Stimulated activated CD4-positive, alpha-beta T cell treated with anti-CD3 and anti-CD28 coated beads, Interleukin-1b, Interleukin-23, amount 100 ng/mL, for 48 hours (primary cell): ENCODE measurements at regions not wholly inside any gene's neighbourhood (a gene's known extent, or its start where the extent isn't known, plus 50 kb on each side); places are given as distances from the start of the nearest gene placed in this dataset.
"Not testable (repeated sequence)": the region's sequence is repeated elsewhere in the genome, so short reads cannot be mapped to it uniquely, and the experiment has no call there.

Experiments used
- DNase-seq: peaks from one replicate; pipeline ENCODE4 v3.0.0-alpha.2; 2020

- no peak for DNase-seq
These were observed 430.1 kb upstream of the MEF2C start for GRCh38 chr5:89313044-89313443.

DNA sequence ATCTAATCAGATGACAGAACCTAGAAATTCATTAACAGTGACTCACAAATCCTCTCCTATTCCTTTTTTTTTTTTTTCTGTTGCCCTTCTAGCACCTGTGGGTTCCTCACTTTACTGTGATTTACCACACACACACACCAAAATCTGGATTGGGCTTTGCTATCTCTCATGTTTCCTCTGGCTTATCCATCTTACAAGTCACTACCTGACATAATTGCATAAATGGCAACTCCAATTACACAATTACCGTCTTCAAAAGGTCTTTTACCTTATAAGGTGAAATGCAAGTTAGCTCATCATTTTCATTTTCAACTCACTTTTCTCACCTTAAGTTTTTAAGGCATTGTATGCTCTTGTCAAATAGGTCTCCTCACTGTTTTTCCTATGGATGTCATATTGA lies 426.3 kb upstream of the MEF2C start:
- DNase-seq = no peak

GRCh38 chr5:89308606-89309040 lies 425.6 kb upstream of the MEF2C start:
- no peak for DNase-seq

DNA sequence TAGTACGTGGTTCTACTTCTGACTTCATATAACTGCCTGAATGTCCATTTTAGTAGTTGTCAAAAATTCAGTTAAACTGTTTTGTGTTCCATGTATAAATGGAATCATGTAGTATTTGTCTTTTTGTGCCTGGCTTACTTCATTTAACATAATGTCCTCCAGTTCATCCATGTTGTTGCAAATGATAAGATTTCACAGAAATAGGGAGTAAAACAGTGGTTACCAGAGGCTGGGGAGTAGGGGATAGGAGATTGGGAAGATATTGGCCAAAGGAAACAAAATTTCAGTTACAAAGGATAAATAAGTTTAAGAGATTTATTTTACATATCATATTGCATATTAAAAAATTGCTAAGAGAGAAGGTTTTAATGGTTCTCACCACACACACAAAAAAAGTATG lies 425.0 kb upstream of the MEF2C start:
- no peak for DNase-seq

DNA sequence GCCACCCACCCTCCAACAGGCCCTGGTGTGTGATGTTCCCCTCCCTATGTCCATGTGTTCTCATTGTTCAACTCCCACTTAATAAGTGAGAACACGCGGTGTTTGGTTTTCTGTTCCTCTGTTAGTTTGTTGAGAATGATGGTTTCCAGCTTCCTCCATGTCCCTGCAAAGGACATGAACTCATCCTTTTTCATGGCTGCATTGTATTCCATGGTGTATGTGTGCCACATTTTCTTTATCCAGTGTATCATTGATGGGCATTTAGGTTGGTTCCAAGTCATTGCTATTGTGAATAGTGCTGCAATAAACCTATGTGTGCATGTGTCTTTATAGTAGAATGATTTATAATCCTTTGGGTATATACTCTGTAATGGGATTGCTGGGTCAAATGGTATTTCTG lies 424.2 kb upstream of the MEF2C start:
- DNase-seq = not testable (repeated sequence)

GRCh38 chr5:89303033-89303480 lies 420.1 kb upstream of the MEF2C start:
- DNase-seq = no peak

DNA sequence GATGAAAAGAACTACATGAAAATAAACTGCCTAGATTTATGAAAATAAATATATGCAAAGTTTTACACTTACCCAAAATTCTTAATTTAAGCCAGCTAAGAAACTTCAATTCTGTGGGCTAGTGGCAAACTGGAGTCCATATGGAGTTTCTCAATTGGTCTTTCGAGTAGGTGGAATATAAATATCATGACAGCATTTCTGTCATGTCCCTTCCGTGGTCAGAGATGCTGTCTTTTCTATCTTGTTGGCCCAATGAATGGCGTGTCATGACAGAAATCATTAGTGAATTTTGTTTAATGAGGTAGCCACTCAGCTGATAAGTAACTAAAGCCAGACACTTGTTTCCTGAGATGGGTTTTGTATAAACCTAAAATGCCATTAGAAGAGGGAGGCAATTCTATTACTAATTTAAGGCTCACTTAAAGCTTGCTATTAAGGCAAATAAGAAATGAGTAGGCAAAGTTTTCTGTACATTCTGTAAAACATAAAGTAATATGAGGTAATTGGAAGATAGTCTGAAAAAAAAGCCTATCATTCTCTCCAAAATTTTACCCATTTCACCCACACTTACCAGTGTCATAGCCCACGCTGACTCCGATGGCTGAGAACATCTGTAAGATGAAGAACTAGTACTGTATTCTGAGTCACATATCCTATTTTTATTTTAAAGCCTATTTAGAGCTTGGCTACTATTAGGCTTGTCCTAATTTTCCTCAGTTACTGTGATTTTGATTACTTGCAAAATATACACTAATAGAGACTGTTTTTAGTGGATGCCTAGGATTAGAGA lies 419.3 kb upstream of the MEF2C start:
- DNase-seq = no peak

- no peak for DNase-seq
These were observed 418.5 kb upstream of the MEF2C start for GRCh38 chr5:89301321-89302025.

DNA sequence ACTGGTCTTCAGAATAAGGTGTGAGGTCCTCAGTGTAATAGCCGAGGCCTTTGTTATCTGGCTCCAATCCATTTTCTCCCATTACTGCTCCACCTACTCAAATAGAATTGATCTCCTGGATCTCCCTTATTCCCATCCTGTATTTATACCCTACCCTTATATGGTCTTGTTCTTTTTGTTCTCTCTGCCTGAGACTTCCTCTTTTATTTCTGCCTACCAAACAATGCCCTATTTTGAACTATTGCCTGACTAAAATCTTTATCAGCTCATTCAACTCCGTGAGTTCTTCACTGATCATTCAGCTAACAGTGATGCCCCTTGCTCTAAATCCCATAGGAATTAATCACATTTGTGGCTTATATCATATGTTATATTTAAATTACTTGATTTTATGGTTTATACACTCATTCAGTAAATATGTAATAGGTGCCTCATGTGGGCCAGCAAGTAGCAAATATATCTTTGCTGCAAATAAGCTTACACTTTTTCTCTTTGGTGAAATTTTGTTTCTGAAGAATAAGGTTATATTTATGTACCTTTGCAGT lies 417.5 kb upstream of the MEF2C start:
- no peak for DNase-seq

GRCh38 chr5:89299998-89300397 lies 417.0 kb upstream of the MEF2C start:
- no peak for DNase-seq

GRCh38 chr5:89297066-89297465 lies 414.1 kb upstream of the MEF2C start:
- no peak for DNase-seq

- DNase-seq = no peak
These were observed 410.8 kb upstream of the MEF2C start for GRCh38 chr5:89293810-89294209.

GRCh38 chr5:89292487-89292886 lies 409.5 kb upstream of the MEF2C start:
- no peak for DNase-seq

GRCh38 chr5:89289604-89290003 lies 406.6 kb upstream of the MEF2C start:
- no peak for DNase-seq

DNA sequence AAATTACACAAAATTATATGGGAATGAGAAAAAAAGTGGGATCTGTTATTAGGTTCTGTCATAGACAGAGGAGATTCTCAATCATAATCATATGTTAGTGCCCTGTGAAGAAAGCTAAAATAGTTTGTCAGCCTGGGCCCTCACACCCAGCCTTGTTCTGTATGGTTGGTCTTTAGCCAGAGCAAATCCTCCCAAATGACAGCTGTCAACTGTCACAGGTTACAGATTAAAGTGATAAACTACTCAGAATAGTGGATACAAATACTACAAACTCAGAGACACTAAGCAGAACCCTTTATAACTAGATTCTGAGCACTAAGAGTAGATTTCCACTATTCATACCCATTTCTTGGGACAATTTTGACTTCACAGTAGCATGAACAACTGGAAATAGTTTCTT lies 405.0 kb upstream of the MEF2C start:
- no peak for DNase-seq

DNA sequence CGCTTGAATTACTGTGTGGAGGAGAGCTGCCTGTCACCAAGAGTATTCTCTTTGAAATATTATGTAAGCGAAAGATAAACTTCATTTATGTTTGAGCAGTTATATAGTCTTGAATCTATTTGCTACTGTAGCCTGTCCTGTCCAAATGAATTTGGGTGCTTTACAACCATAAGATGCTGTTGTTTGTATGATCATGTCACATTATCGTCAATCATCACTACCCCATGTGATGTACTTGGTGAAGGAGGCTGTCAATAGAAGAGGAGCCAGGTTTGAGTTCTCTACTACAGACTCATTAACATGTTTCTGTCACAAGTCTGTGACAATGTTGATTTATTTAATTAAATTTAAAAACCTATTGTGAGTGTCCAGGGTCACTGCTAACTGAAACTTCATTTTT lies 403.3 kb upstream of the MEF2C start:
- DNase-seq = no peak

GRCh38 chr5:89283728-89284493 lies 400.9 kb upstream of the MEF2C start:
- DNase-seq = no peak

DNA sequence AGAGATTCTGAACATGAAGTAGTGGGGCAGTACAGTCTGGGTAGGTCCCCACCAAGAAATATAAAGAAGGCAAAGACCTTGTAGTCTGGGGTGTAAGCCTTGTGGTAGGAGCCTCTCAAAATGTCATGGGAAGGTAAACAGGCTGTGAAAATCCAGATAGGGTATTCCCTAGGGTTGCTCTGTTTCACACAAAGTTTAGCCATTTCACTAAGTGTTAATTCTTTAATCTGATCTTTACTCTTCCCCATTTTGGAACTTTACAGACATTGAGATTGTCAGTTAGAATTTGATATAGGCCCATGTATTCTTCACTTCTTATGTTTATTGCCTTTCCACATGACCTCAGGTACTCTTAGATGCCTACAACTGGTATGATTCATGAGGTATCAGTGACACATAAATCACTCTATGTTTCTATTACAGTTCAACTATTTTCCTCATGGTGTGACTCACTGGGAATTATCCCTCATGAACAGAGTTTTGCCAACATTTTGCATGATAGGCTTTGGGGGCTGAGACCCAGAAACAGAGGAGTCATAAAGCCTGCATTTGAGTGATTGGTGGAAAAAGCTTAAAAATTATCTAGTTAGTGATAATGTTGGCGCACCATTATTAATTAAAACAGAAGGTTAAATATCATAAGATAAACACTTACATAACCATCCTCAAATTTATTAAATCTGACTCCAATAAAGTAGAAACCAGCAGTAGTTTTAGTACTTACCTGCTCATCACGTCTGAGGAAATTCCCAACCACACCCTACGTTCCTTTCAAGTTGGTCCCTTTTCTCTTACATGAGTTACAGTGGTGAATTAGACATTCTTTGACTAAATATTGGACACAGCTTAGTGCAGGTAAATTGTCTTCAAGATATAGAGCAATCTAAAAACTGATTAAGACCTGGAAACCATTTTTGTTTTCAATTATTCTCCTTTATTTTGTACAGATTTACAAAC lies 399.8 kb upstream of the MEF2C start:
- no peak for DNase-seq

- no peak for DNase-seq
These were observed 399.0 kb upstream of the MEF2C start for GRCh38 chr5:89281766-89282553.

DNA sequence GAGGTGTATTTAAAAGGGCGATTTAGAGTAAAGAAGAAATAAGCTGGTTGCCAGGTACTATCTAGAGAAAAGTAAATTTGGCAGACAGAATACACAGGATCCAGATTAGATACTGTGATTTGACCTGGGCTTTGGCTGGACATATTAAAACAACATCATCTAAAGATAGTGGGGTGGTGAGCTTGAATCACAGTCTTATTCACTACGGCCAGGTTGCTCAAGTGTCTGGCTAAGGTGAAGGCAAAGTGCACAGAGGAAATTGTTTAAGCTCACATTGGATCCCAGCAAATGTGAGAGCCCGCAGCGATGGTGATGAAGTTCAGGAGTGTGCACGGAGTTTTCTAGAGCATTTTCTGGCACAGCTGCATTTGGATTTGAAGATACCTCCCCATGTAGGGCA lies 398.2 kb upstream of the MEF2C start:
- DNase-seq = no peak
